D721Med (cell line): ENCODE measurements at regions not wholly inside any gene's neighbourhood (a gene's known extent, or its start where the extent isn't known, plus 50 kb on each side); places are given as distances from the start of the nearest gene placed in this dataset.

Experiments
- DNase-seq: peaks from one replicate; pipeline ENCODE4 v3.0.0; 2011; ENCODE audit warnings: low spot score; ENCODE audit not compliant: insufficient read length
- FAIRE-seq: peaks from 2 replicates; lab custom pipeline; 2011; peaks lifted over from hg19 to GRCh38; lab: Jason Lieb, UNC
- CTCF ChIP-seq: IDR thresholded peaks from 2 replicates; pipeline ENCODE4 v1.5.1; 2012; ENCODE audit warnings: mild to moderate bottlenecking, control low read depth; ENCODE audit not compliant: insufficient read depth; ENCODE audit errors: missing control alignments

DNA sequence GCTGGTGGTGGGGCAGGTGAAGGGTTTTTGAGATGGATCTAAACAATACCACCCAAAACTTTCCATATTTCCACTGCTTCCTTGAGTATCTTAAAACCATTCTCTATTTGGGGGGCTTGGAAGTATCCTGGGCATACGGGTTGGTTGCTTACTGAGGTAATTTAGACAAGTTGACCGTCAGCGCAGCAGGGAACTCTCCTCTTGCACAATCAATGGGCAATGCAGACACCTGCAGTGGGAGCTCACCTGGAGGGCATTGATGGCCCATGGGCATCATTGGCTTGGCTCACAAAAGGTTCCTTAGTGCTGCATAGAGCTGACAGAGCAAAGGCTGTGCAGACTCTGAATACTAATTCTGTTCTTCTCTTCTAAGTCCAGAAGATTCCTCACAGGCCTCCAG is 101.5 kb downstream of the EPDR1 start:
- DNase-seq = no peak
- TF ChIP-seq CTCF = no peak
- no peak for FAIRE-seq

GRCh38 chr7:38025815-38026214 is 105.4 kb downstream of the EPDR1 start:
- TF ChIP-seq CTCF = no peak
- DNase-seq (no peak), FAIRE-seq (no peak)

DNA sequence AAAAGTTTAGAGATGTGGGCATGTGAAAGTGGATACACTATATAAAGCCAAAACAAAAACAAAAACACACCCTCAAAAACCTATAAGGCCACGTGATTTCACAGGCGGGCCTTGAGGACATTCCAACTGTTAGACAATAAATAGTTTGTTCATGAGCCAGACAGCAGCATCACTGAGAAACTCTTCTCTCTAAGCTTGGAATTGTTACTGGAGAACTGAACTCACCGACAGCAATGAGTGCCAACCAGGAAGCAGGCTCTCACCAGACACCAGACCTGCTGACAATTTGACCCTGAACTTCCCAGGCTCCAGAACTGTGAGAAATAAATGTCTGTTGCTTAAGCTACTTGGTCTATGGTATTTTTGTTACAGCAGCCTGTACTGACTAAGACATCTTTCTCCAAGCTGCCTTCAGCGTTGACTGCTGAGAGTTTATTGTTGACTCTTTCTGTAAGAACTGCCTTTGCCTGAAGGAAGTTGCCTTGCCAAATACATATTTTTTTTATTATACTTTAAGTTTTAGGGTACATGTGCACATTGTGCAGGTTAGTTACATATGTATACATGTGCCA is 107.5 kb downstream of the EPDR1 start:
- TF ChIP-seq CTCF = no peak
- DNase-seq (no peak), FAIRE-seq (no peak)

GRCh38 chr7:38034062-38034908 is 113.8 kb downstream of the EPDR1 start:
- DNase-seq (no peak), FAIRE-seq (no peak)
- TF ChIP-seq CTCF = no peak

GRCh38 chr7:38040831-38041230 is 120.4 kb downstream of the EPDR1 start:
- no peak for FAIRE-seq
- DNase-seq = no peak
- TF ChIP-seq CTCF = no peak

- DNase-seq (no peak), FAIRE-seq (no peak)
- TF ChIP-seq CTCF = no peak
These were observed 128.4 kb upstream of the STARD3NL start for GRCh38 chr7:38049679-38050078.

DNA sequence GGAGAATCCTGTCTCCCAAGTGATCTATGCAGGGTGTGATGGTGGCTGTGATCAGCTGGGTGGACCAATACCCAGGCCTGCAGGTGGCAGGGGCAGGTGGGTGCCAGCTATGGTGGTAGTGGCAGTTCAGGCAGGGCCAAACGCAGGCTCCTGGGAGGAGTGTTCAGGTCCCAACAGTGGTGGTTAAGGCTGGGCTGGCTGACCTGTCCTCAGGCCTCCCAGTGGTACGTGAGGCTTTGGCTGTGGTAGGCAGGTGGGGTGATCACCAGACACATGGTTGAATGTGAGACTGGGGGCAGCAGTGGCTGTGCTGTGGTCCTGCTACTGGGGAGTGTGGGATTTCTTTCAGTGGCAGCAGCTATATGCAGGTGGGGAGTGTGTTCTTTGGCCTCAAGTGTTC is 126.7 kb upstream of the STARD3NL start:
- no peak for DNase-seq
- TF ChIP-seq CTCF = no peak
- no peak for FAIRE-seq
